Gastrocnemius medialis (tissue), 4 donors: ENCODE measurements at regions not wholly inside any gene's neighbourhood (a gene's known extent, or its start where the extent isn't known, plus 50 kb on each side); places are given as distances from the start of the nearest gene placed in this dataset.

Source experiments
- POLR2A ChIP-seq, 2 donors: fragments of 450-650 bp; IDR thresholded peaks; one replicate each; pipeline ENCODE4 v1.6.1; 2017; ENCODE audit warnings: antibody characterized with exemption in 2 of 2, mild to moderate bottlenecking in 2 of 2, moderate library complexity in 2 of 2
- TF ChIP-seq, protein P1 (sequence below), 5 experiments: fragments of 450-650 bp in 3 of 5; fragments of 200-600 bp in 2 of 5; sonication (generic) in 2 of 5; IDR thresholded peaks in 4 of 5; conservative IDR thresholded peaks in 1 of 5; 1 replicate in 4 of 5; 2 replicates in 1 of 5; pipeline ENCODE4 v1.5.1; 2016 to 2019; ENCODE audit warnings: antibody characterized with exemption in 5 of 5, mild to moderate bottlenecking in 3 of 5, moderate library complexity in 3 of 5

DNA sequence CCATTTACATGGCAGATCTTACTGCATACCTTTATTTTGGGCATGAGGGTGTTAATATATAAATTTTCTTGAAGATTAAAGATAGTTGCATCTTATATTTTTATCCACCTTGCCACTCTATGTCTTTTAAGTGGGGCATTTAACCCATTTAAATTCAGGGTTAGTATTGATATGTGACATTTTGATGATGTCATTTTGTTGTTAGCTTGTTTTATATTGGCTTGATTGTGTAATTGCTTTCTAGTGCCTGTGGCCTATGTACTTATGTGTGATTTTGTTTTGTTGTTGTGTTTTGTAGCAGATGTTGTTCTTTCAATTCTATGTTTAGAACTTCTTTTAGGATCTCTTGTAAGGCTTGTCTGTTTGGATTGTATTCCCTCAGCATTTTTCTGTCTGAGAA lies 939.9 kb upstream of the CDH9 start:
- TF ChIP-seq, protein P1, sequence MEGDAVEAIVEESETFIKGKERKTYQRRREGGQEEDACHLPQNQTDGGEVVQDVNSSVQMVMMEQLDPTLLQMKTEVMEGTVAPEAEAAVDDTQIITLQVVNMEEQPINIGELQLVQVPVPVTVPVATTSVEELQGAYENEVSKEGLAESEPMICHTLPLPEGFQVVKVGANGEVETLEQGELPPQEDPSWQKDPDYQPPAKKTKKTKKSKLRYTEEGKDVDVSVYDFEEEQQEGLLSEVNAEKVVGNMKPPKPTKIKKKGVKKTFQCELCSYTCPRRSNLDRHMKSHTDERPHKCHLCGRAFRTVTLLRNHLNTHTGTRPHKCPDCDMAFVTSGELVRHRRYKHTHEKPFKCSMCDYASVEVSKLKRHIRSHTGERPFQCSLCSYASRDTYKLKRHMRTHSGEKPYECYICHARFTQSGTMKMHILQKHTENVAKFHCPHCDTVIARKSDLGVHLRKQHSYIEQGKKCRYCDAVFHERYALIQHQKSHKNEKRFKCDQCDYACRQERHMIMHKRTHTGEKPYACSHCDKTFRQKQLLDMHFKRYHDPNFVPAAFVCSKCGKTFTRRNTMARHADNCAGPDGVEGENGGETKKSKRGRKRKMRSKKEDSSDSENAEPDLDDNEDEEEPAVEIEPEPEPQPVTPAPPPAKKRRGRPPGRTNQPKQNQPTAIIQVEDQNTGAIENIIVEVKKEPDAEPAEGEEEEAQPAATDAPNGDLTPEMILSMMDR (IDR thresholded peaks at IDR 0.05 in 4 of 5, conservative IDR thresholded peaks at IDR 0.05 in 1 of 5), result no peak
- no peak for TF ChIP-seq POLR2A (IDR thresholded peaks at IDR 0.05)
